PC-9 (cell line): ENCODE measurements at regions not wholly inside any gene's neighbourhood (a gene's known extent, or its start where the extent isn't known, plus 50 kb on each side); places are given as distances from the start of the nearest gene placed in this dataset.

Experiments used
- CTCF ChIP-seq: fragments of 200-600 bp; sonication (generic); conservative IDR thresholded peaks from 2 replicates; pipeline ENCODE4 v1.6.1; 2017; ENCODE audit warnings: mixed run types, antibody characterized with exemption, mild to moderate bottlenecking, moderate library complexity
- EZH2 ChIP-seq: fragments of 200-600 bp; sonication (generic); IDR thresholded peaks from 2 replicates; pipeline ENCODE4 v1.8.0; 2017; ENCODE audit warnings: antibody characterized with exemption, low read depth

- TF ChIP-seq EZH2 (no peak), CTCF (no peak)
Observed at GRCh38 chr4:10320130-10320529, 137.1 kb downstream of the ZNF518B start.
